Spinal cord (tissue), 9 donors: ENCODE measurements at regions not wholly inside any gene's neighbourhood (a gene's known extent, or its start where the extent isn't known, plus 50 kb on each side); places are given as distances from the start of the nearest gene placed in this dataset.
"Not testable (repeated sequence)": the region's sequence is repeated elsewhere in the genome, so short reads cannot be mapped to it uniquely, and the experiment has no call there.

Experiments used
- DNase-seq, 6 donors: peaks; one replicate each; pipeline versions ENCODE4 v3.0.0 to v3.0.0-alpha.2; 2013 to 2015; ENCODE audit warnings: low spot score in 6 of 6, low read depth in 4 of 6
- H3K27ac ChIP-seq: one replicate; pipeline ENCODE4 v1.5.1; 2013; ENCODE audit warnings: low read depth, low read length, control low read depth
- H3K27me3 ChIP-seq: one replicate; pipeline ENCODE4 v1.6.1; 2013; ENCODE audit warnings: low read length; ENCODE audit not compliant: control insufficient read depth, insufficient read depth
- H3K36me3 ChIP-seq: one replicate; pipeline ENCODE4 v1.6.1; 2013; ENCODE audit warnings: low read length; ENCODE audit not compliant: control insufficient read depth, insufficient read depth
- H3K4me1 ChIP-seq: one replicate; pipeline ENCODE4 v1.6.1; 2013; ENCODE audit warnings: low read length; ENCODE audit not compliant: control insufficient read depth, insufficient read depth
- H3K4me3 ChIP-seq: one replicate; pipeline ENCODE4 v1.5.1; 2013; ENCODE audit warnings: low read depth, low read length, control low read depth
- H3K9me3 ChIP-seq: one replicate; pipeline ENCODE4 v1.6.1; 2013; ENCODE audit warnings: low read length; ENCODE audit not compliant: control insufficient read depth, insufficient read depth
- WGBS: methylation state at CpG from one replicate; pipeline ENCODE4 v1.1.5; 2013; ENCODE audit warnings: missing lambda C conversion rate; ENCODE audit not compliant: insufficient coverage; 5-methylcytosine and 5-hydroxymethylcytosine counted together
- donor health status: healthy.

- WGBS: 100% methylated on average over 1 of the region's 2 CpGs
- H3K27ac ChIP-seq: no peak overlapping the region
- no peaks in the 10 kb centered on the region for H3K27me3 ChIP-seq
- DNase-seq: no peak
- no peaks in the 10 kb centered on the region for H3K4me1 ChIP-seq
- H3K9me3 ChIP-seq: no peaks in the 10 kb centered on the region
- H3K4me3 ChIP-seq: no peak overlapping the region
- H3K36me3 ChIP-seq: no peaks in the 10 kb centered on the region
Measured at GRCh38 chr9:82412586-82413305, 424.2 kb downstream of the SPATA31D1 start.

- Histone ChIP-seq H3K9me3 (no peaks in the 10 kb centered on the region), H3K4me1 (no peaks in the 10 kb centered on the region), H3K36me3 (no peaks in the 10 kb centered on the region), H3K4me3 (no peak overlapping the region), H3K27me3 (no peaks in the 10 kb centered on the region), H3K27ac (no peak overlapping the region)
- no peak for DNase-seq
- WGBS: no CpG with 5 or more reads among the region's 2 CpGs
Measured at GRCh38 chr9:82417501-82417900, 428.9 kb downstream of the SPATA31D1 start.

GRCh38 chr9:82418334-82418733 lies 429.8 kb downstream of the SPATA31D1 start:
- 93% methylated on average over 2 of the region's 6 CpGs for WGBS
- no peaks in the 10 kb centered on the region for H3K4me1 ChIP-seq
- no peaks in the 10 kb centered on the region for H3K27me3 ChIP-seq
- H3K9me3 ChIP-seq: no peaks in the 10 kb centered on the region
- H3K27ac ChIP-seq: no peak overlapping the region
- no peak overlapping the region for H3K4me3 ChIP-seq
- H3K36me3 ChIP-seq: no peaks in the 10 kb centered on the region
- no peak for DNase-seq

GRCh38 chr9:82419696-82420486 lies 431.3 kb downstream of the SPATA31D1 start:
- WGBS: no CpG with 5 or more reads among the region's 3 CpGs

GRCh38 chr9:82421498-82421897 lies 432.9 kb downstream of the SPATA31D1 start:
- Histone ChIP-seq H3K27me3 (no peaks in the 10 kb centered on the region), H3K27ac (no peak overlapping the region), H3K4me1 (no peaks in the 10 kb centered on the region), H3K36me3 (no peaks in the 10 kb centered on the region), H3K9me3 (no peaks in the 10 kb centered on the region), H3K4me3 (no peak overlapping the region)
- peak in 2 of 6 donors; percentile 7 to 69 for DNase-seq
- WGBS: 39% methylated on average over 3 of the region's 6 CpGs

More at GRCh38 chr9:82419696-82420486, 431.3 kb downstream of the SPATA31D1 start:
- no peak overlapping the region for H3K4me3 ChIP-seq
- no peaks in the 10 kb centered on the region for H3K4me1 ChIP-seq
- H3K27me3 ChIP-seq: no peaks in the 10 kb centered on the region
- H3K36me3 ChIP-seq: no peaks in the 10 kb centered on the region
- no peak for DNase-seq
- H3K27ac ChIP-seq: no peak overlapping the region
- H3K9me3 ChIP-seq: no peaks in the 10 kb centered on the region

GRCh38 chr9:82423700-82424099 lies 435.1 kb downstream of the SPATA31D1 start:
- WGBS: 94% methylated on average over 3 of the region's 4 CpGs

GRCh38 chr9:82424599-82425120 lies 436.1 kb downstream of the SPATA31D1 start:
- DNase-seq: no peak
- Histone ChIP-seq H3K27ac (no peak overlapping the region), H3K9me3 (no peaks in the 10 kb centered on the region), H3K4me3 (no peak overlapping the region), H3K36me3 (no peaks in the 10 kb centered on the region), H3K27me3 (no peaks in the 10 kb centered on the region), H3K4me1 (no peaks in the 10 kb centered on the region)

More at GRCh38 chr9:82423700-82424099, 435.1 kb downstream of the SPATA31D1 start:
- H3K4me3 ChIP-seq: no peak overlapping the region
- H3K27ac ChIP-seq: no peak overlapping the region
- no peaks in the 10 kb centered on the region for H3K4me1 ChIP-seq
- no peak for DNase-seq
- no peaks in the 10 kb centered on the region for H3K27me3 ChIP-seq
- no peaks in the 10 kb centered on the region for H3K9me3 ChIP-seq
- no peaks in the 10 kb centered on the region for H3K36me3 ChIP-seq

GRCh38 chr9:82431121-82431520 lies 442.5 kb downstream of the SPATA31D1 start:
- Histone ChIP-seq H3K4me3 (no peak overlapping the region), H3K27ac (no peak overlapping the region), H3K36me3 (no peaks in the 10 kb centered on the region), H3K27me3 (no peaks in the 10 kb centered on the region), H3K4me1 (no peaks in the 10 kb centered on the region), H3K9me3 (no peaks in the 10 kb centered on the region)
- DNase-seq: no peak
- WGBS: 93% methylated on average over 17 of the region's 18 CpGs

GRCh38 chr9:82433290-82433931 lies 444.8 kb downstream of the SPATA31D1 start:
- not testable (repeated sequence) for H3K9me3 ChIP-seq, H3K27me3 ChIP-seq, H3K36me3 ChIP-seq, H3K4me3 ChIP-seq, H3K27ac ChIP-seq, H3K4me1 ChIP-seq, DNase-seq
- WGBS: 96% methylated on average over 13 of the region's 15 CpGs
